Testis (tissue), 2 donors: ENCODE measurements at regions not wholly inside any gene's neighbourhood (a gene's known extent, or its start where the extent isn't known, plus 50 kb on each side); places are given as distances from the start of the nearest gene placed in this dataset.

Source experiments
- DNase-seq: peaks from one replicate; pipeline ENCODE4 v3.0.0-alpha.2; 2019
- H3K27ac ChIP-seq, 2 donors: fragments of 200-600 bp; sonication (generic); one replicate each; pipeline ENCODE4 v1.5.1; 2019
- H3K27me3 ChIP-seq: fragments of 200-600 bp; sonication (generic); one replicate; pipeline ENCODE4 v1.5.1; 2019
- H3K36me3 ChIP-seq: fragments of 200-600 bp; sonication (generic); one replicate; pipeline ENCODE4 v1.5.1; 2017; ENCODE audit warnings: low read depth; ENCODE audit errors: missing control alignments
- H3K4me1 ChIP-seq: fragments of 200-600 bp; sonication (generic); one replicate; pipeline ENCODE4 v1.5.1; 2019
- H3K4me3 ChIP-seq, 2 donors: fragments of 200-600 bp; sonication (generic); one replicate each; pipeline ENCODE4 v1.5.1; 2017 to 2019
- H3K9me3 ChIP-seq: fragments of 200-600 bp; sonication (generic); one replicate; pipeline ENCODE4 v1.5.1; 2017
- POLR2A ChIP-seq: fragments of 450-650 bp; IDR thresholded peaks from one replicate; pipeline ENCODE4 v1.6.1; 2017; ENCODE audit warnings: antibody characterized with exemption, mild to moderate bottlenecking, moderate library complexity
- WGBS, 2 donors: methylation state at CpG; one replicate each; pipeline ENCODE4 v1.1.5; 2018; 5-methylcytosine and 5-hydroxymethylcytosine counted together
- intact Hi-C: fragments of 100-400 bp; cut with DNase I; formaldehyde crosslinking; loops from one replicate; pipeline ENCODE4 v1.15.1; 2023; ENCODE audit warnings: low total_unique reads
- TF ChIP-seq, protein P1 (sequence below), 3 experiments: fragments of 450-650 bp in 2 of 3; fragments of 200-600 bp in 1 of 3; sonication (generic) in 1 of 3; IDR thresholded peaks; one replicate each; pipeline ENCODE4 v1.5.1; 2016 to 2019; ENCODE audit warnings: antibody characterized with exemption in 3 of 3, mild to moderate bottlenecking in 2 of 3, moderate library complexity in 1 of 3

GRCh38 chr3:152915695-152916094 lies 80.8 kb downstream of the P2RY1 start:
- 75 to 80% methylated on average over 3 of the region's 3 CpGs for WGBS, 2 donors

DNA sequence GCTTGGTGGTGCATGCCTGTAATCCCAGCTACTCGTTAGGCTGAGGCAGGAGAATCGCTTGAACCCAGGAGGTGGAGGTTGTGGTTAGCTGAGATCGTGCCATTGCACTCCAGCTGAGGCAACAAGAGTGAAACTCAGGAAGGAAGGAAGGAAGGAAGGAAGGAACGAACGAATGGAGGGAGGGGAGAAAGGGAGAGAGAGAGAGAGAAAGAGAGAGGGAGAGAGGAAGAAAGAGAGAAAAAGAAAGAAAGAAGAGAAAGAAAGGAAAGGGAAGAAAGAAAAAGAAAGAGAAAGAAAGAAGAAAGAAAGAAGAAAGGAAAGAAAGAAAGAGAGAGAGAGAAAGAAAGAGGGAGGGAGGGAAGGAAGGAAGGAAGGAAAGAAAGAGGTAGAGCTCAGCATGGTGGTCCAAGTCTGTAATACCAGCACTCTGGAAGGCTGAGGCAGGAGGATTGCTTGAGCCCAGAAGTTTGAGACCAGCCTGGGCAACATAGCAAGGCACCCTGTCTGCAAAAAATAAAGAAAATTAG lies 81.9 kb downstream of the P2RY1 start:
- Histone ChIP-seq H3K27me3 (no peaks in the 10 kb centered on the region), H3K4me3 (no peak overlapping the region), H3K9me3 (no peaks in the 10 kb centered on the region), H3K27ac (no peak overlapping the region), H3K36me3 (no peaks in the 10 kb centered on the region), H3K4me1 (no peaks in the 10 kb centered on the region)
- intact Hi-C loops, result no loop called here
- 87 to 90% methylated on average over 5 of the region's 5 CpGs for WGBS, 2 donors
- no peak for DNase-seq
- TF ChIP-seq, protein P1, sequence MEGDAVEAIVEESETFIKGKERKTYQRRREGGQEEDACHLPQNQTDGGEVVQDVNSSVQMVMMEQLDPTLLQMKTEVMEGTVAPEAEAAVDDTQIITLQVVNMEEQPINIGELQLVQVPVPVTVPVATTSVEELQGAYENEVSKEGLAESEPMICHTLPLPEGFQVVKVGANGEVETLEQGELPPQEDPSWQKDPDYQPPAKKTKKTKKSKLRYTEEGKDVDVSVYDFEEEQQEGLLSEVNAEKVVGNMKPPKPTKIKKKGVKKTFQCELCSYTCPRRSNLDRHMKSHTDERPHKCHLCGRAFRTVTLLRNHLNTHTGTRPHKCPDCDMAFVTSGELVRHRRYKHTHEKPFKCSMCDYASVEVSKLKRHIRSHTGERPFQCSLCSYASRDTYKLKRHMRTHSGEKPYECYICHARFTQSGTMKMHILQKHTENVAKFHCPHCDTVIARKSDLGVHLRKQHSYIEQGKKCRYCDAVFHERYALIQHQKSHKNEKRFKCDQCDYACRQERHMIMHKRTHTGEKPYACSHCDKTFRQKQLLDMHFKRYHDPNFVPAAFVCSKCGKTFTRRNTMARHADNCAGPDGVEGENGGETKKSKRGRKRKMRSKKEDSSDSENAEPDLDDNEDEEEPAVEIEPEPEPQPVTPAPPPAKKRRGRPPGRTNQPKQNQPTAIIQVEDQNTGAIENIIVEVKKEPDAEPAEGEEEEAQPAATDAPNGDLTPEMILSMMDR (IDR thresholded peaks at IDR 0.05), result no peak
- TF ChIP-seq POLR2A, result no peak

More at GRCh38 chr3:152915695-152916094, 80.8 kb downstream of the P2RY1 start:
- DNase-seq, result no peak
- H3K9me3 ChIP-seq, result no peaks in the 10 kb centered on the region
- H3K27ac ChIP-seq, result no peak overlapping the region
- H3K27me3 ChIP-seq, result no peaks in the 10 kb centered on the region
- no peak overlapping the region for H3K4me3 ChIP-seq
- H3K4me1 ChIP-seq, result no peaks in the 10 kb centered on the region
- H3K36me3 ChIP-seq, result no peaks in the 10 kb centered on the region
- TF ChIP-seq, protein P1 (IDR thresholded peaks at IDR 0.05), result no peak
- TF ChIP-seq POLR2A, result no peak
- intact Hi-C loops, result no loop called here

GRCh38 chr3:152921351-152921750 lies 86.4 kb downstream of the P2RY1 start:
- TF ChIP-seq, protein P1 (IDR thresholded peaks at IDR 0.05), result no peak
- TF ChIP-seq POLR2A, result no peak
- intact Hi-C loops, result no loop called here
- H3K4me3 ChIP-seq, result no peak overlapping the region
- H3K4me1 ChIP-seq, result no peaks in the 10 kb centered on the region
- H3K27ac ChIP-seq, result no peak overlapping the region
- no peaks in the 10 kb centered on the region for H3K36me3 ChIP-seq
- H3K27me3 ChIP-seq, result no peaks in the 10 kb centered on the region
- no peaks in the 10 kb centered on the region for H3K9me3 ChIP-seq
- no peak for DNase-seq

DNA sequence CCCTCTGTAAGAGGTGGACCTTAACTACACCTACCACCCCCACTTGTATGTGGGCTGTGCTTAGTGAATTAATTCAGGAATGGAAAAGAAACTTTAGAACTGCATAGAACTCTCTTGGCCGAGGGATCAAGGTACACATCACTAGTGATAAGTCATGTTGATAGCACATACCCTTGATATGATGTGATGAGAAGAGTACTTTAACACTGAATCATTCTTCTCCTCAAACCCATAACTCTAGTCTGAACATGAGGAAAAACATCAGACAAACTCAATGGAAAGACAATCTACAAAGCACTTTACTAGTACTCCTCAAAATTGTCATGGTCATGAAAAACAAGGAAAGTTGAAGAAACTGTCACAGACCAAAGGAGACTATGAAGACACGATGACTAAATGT lies 87.6 kb downstream of the P2RY1 start:
- Histone ChIP-seq H3K36me3 (no peaks in the 10 kb centered on the region), H3K9me3 (no peaks in the 10 kb centered on the region), H3K4me3 (no peak overlapping the region), H3K4me1 (no peaks in the 10 kb centered on the region), H3K27me3 (no peaks in the 10 kb centered on the region), H3K27ac (no peak overlapping the region)
- DNase-seq, result no peak
- TF ChIP-seq, protein P1 (IDR thresholded peaks at IDR 0.05), result no peak
- TF ChIP-seq POLR2A, result no peak
- 85 to 95% methylated on average over 2 of the region's 2 CpGs for WGBS, 2 donors
- intact Hi-C loops, result no loop called here

- 78 to 86% methylated on average over 3 of the region's 3 CpGs for WGBS, 2 donors
- no peak for DNase-seq
- TF ChIP-seq POLR2A, result no peak
- TF ChIP-seq, protein P1 (IDR thresholded peaks at IDR 0.05), result no peak
These were observed 92.2 kb downstream of the P2RY1 start for GRCh38 chr3:152927131-152927530.

More at GRCh38 chr3:152927131-152927530, 92.2 kb downstream of the P2RY1 start:
- intact Hi-C loops, result no loop called here
- Histone ChIP-seq H3K9me3 (no peaks in the 10 kb centered on the region), H3K4me1 (no peaks in the 10 kb centered on the region), H3K27ac (no peak overlapping the region), H3K36me3 (no peaks in the 10 kb centered on the region), H3K4me3 (no peak overlapping the region), H3K27me3 (no peaks in the 10 kb centered on the region)
